Heart right ventricle (tissue), 16 donors: ENCODE measurements at regions not wholly inside any gene's neighbourhood (a gene's known extent, or its start where the extent isn't known, plus 50 kb on each side); places are given as distances from the start of the nearest gene placed in this dataset.

Source experiments
- ATAC-seq, 8 donors: fragments of 200-7000 bp; cut with Tn5 transposase; one replicate each; pipeline ENCODE4 v1.9.1; 2020; ENCODE audit warnings: mild to moderate bottlenecking in 8 of 8, moderate library complexity in 8 of 8, moderate number of reproducible peaks in 1 of 8
- DNase-seq, 2 donors: peaks; one replicate each; pipeline ENCODE4 v3.0.0-alpha.2; 2020
- H3K27ac ChIP-seq, 10 donors: fragments of 200-600 bp; sonication (generic) in 2 of 10; one replicate each; pipeline versions ENCODE4 v1.5.0 to v1.8.0; 2020 to 2022; ENCODE audit warnings: mild to moderate bottlenecking in 3 of 10
- H3K27me3 ChIP-seq, 7 donors: fragments of 200-600 bp; one replicate each; pipeline ENCODE4 v1.8.0; 2021 to 2022; ENCODE audit warnings: mild to moderate bottlenecking in 2 of 7
- H3K36me3 ChIP-seq, 9 donors: fragments of 200-600 bp; sonication (generic) in 1 of 9; one replicate each; pipeline versions ENCODE4 v1.5.0 to v1.8.0; 2020 to 2022; ENCODE audit warnings: mild to moderate bottlenecking in 2 of 9
- H3K4me1 ChIP-seq, 9 donors: fragments of 200-600 bp; sonication (generic) in 1 of 9; one replicate each; pipeline versions ENCODE4 v1.5.0 to v1.8.0; 2020 to 2022; ENCODE audit warnings: mild to moderate bottlenecking in 4 of 9
- H3K4me3 ChIP-seq, 10 donors: fragments of 200-600 bp; sonication (generic) in 2 of 10; one replicate each; pipeline versions ENCODE4 v1.5.0 to v1.8.0; 2020 to 2022; ENCODE audit warnings: mild to moderate bottlenecking in 7 of 10, moderate library complexity in 2 of 10
- H3K9me3 ChIP-seq, 11 donors: fragments of 200-600 bp in 10 of 11; sonication (generic) in 2 of 11; one replicate each; pipeline versions ENCODE4 v1.5.0 to v1.8.0; 2013 to 2022; ENCODE audit warnings: mild to moderate bottlenecking in 2 of 11, control low read depth in 1 of 11, moderate library complexity in 1 of 11
- CTCF ChIP-seq, 9 donors: fragments of 200-600 bp; sonication (generic) in 2 of 9; IDR thresholded peaks; one replicate each; pipeline versions ENCODE4 v1.5.0 to v1.8.0; 2021 to 2022; ENCODE audit warnings: antibody characterized with exemption in 9 of 9, mild to moderate bottlenecking in 5 of 9, moderate library complexity in 1 of 9
- WGBS, 2 donors: extraction: QIAGEN DNeasy Blood & Tissue Kit; methylation state at CpG; one replicate each; pipeline ENCODE4 v1.1.7; 2013; ENCODE audit warnings: inconsistent platforms in 1 of 2; 5-methylcytosine and 5-hydroxymethylcytosine counted together
- intact Hi-C, 10 donors: fragments of 100-400 bp; cut with DNase I; formaldehyde crosslinking; loops; one replicate each; pipeline versions ENCODE4 v1.11.1 to v1.14.2; 2022
- donor health status: Arrhythmogenic right ventricular cardiomyopathy.
- donor health status: ischemic (EF 13 %, LVEDD 7.1; RV severe dilation, severe dysfunction).
- donor health status: healthy with polysubstance abuse.
- donor health status: DM: no; HTN: yes; CAD: no.
- donor health status: DM: no; HTN: no; CAD: no.
- donor health status: ischemic (EF 25% LVEDD 6.9; RV normal size, moderate dysfunction).
- donor health status: ischemic (EF 25% LVEDD 5.7; RV mildly dilated, moderate dysfunction).
- donor health status: healthy.
- donor health status: DM: yes; HTN: yes; CAD: no.
- donor health status: Ischemic cardiomyopathy.
- donor health status: ischemic (EF 35%, LVEDD 5.7; RV mildly dilated, moderate dysfunction).
- donor health status: nonischemic (EF 11% LVEDD 7.7; RV severe dilation, severe dysfunction).
- donor health status: DM: yes; HTN: yes; CAD: no.
- donor health status: PGD.
- donor health status: ischemic (EF 29% LVEDD 5.4; RV normal size, mild dysfunction).
- donor health status: nonischemic (EF 23%, LVEDD 6.1; RV moderate dilation, normal function).

GRCh38 chr12:114817571-114818425 lies 133.8 kb upstream of the TBX3 start:
- no peak for TF ChIP-seq CTCF (IDR thresholded peaks at IDR 0.05)
- ATAC-seq, result peak in 2 of 8 donors; percentile 13 to 41
- 82 to 83% methylated on average over 28 of the region's 28 CpGs for WGBS, 2 donors
- Histone ChIP-seq H3K9me3 (no peaks in the 10 kb centered on the region), H3K4me1 (no peaks in the 10 kb centered on the region), H3K27ac (no peak overlapping the region), H3K4me3 (no peak overlapping the region), H3K36me3 (no peaks in the 10 kb centered on the region), H3K27me3 (peaks cover 0 to 5% (median 0%) of the 10 kb centered on the region in 7 donors)
- intact Hi-C loops, result no loop called here
- no peak for DNase-seq

GRCh38 chr12:114815026-114815795 lies 131.2 kb upstream of the TBX3 start:
- Histone ChIP-seq H3K4me3 (no peak overlapping the region), H3K9me3 (no peaks in the 10 kb centered on the region), H3K36me3 (no peaks in the 10 kb centered on the region), H3K27ac (no peak overlapping the region), H3K4me1 (no peaks in the 10 kb centered on the region), H3K27me3 (peaks cover 0 to 13% (median 0%) of the 10 kb centered on the region in 7 donors)
- no peak for TF ChIP-seq CTCF (IDR thresholded peaks at IDR 0.05)
- intact Hi-C loops, result no loop called here
- no peak for DNase-seq
- WGBS, 2 donors, result 92 to 93% methylated on average over 10 of the region's 10 CpGs
- no peak for ATAC-seq

- Histone ChIP-seq H3K27me3 (peaks cover 0 to 13% (median 6%) of the 10 kb centered on the region in 7 donors), H3K36me3 (no peaks in the 10 kb centered on the region), H3K4me1 (no peaks in the 10 kb centered on the region), H3K27ac (no peak overlapping the region), H3K9me3 (no peaks in the 10 kb centered on the region), H3K4me3 (no peak overlapping the region)
- ATAC-seq (no peak), DNase-seq (no peak)
- intact Hi-C loops, result no loop called here
- no peak for TF ChIP-seq CTCF (IDR thresholded peaks at IDR 0.05)
- 44 to 51% methylated on average over 19 of the region's 19 CpGs for WGBS, 2 donors
These were observed 129.1 kb upstream of the TBX3 start for GRCh38 chr12:114812858-114813761.

- H3K27ac ChIP-seq, result no peak overlapping the region
- WGBS, 2 donors, result 93% methylated on average over 4 of the region's 4 CpGs
- intact Hi-C loops, result no loop called here
- no peaks in the 10 kb centered on the region for H3K4me1 ChIP-seq
- no peaks in the 10 kb centered on the region for H3K36me3 ChIP-seq
- DNase-seq, result no peak
- no peak overlapping the region for H3K4me3 ChIP-seq
- H3K9me3 ChIP-seq, result no peaks in the 10 kb centered on the region
- no peak for ATAC-seq
- TF ChIP-seq CTCF (IDR thresholded peaks at IDR 0.05), result no peak
- H3K27me3 ChIP-seq, result peaks cover 0 to 13% (median 6%) of the 10 kb centered on the region in 7 donors
These were observed 128.4 kb upstream of the TBX3 start for GRCh38 chr12:114812384-114812783.
